ENCODE measurements at regions not wholly inside any gene's neighbourhood (a gene's known extent, or its start where the extent isn't known, plus 50 kb on each side); places are given as distances from the start of the nearest gene placed in this dataset.

DNA sequence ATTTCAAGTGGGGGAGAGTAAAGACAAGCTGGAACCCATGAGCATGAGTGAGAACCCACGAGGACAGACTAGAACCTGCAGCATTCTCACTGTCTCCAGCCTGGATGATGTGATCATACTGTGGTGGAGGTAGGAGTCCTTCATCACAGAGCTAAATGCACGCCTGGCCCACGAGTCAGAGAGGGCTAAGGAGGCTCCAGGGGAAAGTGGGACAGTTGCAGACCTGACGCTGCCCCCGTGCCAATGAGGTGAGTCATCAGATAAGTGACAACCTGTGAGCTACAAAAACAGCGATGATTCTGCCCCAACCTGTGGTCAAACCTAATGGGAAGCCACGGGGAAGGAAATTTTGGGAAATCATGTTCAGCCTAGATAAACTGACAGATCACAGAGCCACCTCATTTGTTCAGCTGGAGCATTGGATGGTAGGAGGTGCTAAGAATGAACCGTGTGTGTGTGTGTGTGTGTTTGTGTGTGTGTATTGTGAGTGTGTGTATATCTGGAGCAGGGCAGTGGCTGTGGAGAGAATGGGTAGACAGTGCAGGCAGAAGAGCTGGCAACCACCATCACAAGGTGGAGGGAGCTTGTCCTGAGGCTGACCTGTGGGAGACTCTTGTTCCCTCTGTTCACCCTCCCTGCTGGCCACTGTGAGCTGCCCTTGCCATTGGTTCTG, 131.8 kb downstream of the UTP18 start:
- Histone ChIP-seq H3K9me3 (no peaks in the 10 kb centered on the region), H3K36me3 (no peaks in the 10 kb centered on the region), H3K4me3 (no peak overlapping the region), H3K27me3 (peaks cover 0 to 7% (median 0%) of the 10 kb centered on the region in 3 donors), H3K27ac (no peak overlapping the region), H3K4me1 (no peaks in the 10 kb centered on the region)
- no peak for DNase-seq
- TF ChIP-seq, protein P1, sequence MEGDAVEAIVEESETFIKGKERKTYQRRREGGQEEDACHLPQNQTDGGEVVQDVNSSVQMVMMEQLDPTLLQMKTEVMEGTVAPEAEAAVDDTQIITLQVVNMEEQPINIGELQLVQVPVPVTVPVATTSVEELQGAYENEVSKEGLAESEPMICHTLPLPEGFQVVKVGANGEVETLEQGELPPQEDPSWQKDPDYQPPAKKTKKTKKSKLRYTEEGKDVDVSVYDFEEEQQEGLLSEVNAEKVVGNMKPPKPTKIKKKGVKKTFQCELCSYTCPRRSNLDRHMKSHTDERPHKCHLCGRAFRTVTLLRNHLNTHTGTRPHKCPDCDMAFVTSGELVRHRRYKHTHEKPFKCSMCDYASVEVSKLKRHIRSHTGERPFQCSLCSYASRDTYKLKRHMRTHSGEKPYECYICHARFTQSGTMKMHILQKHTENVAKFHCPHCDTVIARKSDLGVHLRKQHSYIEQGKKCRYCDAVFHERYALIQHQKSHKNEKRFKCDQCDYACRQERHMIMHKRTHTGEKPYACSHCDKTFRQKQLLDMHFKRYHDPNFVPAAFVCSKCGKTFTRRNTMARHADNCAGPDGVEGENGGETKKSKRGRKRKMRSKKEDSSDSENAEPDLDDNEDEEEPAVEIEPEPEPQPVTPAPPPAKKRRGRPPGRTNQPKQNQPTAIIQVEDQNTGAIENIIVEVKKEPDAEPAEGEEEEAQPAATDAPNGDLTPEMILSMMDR (IDR thresholded peaks at IDR 0.05 in 4 of 5, conservative IDR thresholded peaks at IDR 0.05 in 1 of 5): no peak
- no peak for TF ChIP-seq POLR2A (IDR thresholded peaks at IDR 0.05)
- in situ Hi-C loops (cut with MboI; ENCODE audit: low sequenced_read_pairs in 4 of 4): loop anchor here in 1 of 4 donors (25.0 kb wide), 1 partner anchor 95 kb away; no protein-coding TSS in a partner anchor
- no peak for ATAC-seq
- intact Hi-C loops (cut with DNase I; ENCODE audit: low total_unique reads): no loop called here

DNA sequence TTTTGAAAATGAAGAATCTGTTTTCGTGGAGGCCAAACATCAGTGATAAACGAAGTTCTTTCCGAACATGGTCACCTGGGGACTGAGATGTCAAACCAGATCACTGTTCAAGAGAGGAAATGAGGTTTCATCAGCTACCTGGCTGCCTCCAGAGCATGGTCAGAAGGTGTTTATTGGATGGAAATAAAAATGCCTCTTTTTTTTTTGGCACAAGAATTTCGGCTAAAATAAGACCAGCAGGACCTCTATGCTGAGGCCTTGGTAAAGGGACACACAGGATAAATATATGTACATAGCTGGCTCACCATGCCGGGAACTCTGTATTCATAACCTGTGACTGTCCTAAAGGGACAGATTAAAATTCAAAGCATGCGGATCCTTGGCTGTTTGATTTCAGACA, 135.3 kb downstream of the UTP18 start:
- Histone ChIP-seq H3K36me3 (no peaks in the 10 kb centered on the region), H3K27me3 (peaks cover 0 to 1% (median 0%) of the 10 kb centered on the region in 3 donors), H3K27ac (no peak overlapping the region), H3K4me1 (no peaks in the 10 kb centered on the region), H3K9me3 (no peaks in the 10 kb centered on the region), H3K4me3 (no peak overlapping the region)
- intact Hi-C loops (cut with DNase I; ENCODE audit: low total_unique reads) (no loop called here), in situ Hi-C loops (cut with MboI; ENCODE audit: low sequenced_read_pairs in 4 of 4) (loop anchor here in 1 of 4 donors (25.0 kb wide), 1 partner anchor 92 kb away; no protein-coding TSS in a partner anchor)
- ATAC-seq (no peak), DNase-seq (no peak)
- TF ChIP-seq, protein P1 (IDR thresholded peaks at IDR 0.05 in 4 of 5, conservative IDR thresholded peaks at IDR 0.05 in 1 of 5): no peak
- TF ChIP-seq POLR2A (IDR thresholded peaks at IDR 0.05): no peak

DNA sequence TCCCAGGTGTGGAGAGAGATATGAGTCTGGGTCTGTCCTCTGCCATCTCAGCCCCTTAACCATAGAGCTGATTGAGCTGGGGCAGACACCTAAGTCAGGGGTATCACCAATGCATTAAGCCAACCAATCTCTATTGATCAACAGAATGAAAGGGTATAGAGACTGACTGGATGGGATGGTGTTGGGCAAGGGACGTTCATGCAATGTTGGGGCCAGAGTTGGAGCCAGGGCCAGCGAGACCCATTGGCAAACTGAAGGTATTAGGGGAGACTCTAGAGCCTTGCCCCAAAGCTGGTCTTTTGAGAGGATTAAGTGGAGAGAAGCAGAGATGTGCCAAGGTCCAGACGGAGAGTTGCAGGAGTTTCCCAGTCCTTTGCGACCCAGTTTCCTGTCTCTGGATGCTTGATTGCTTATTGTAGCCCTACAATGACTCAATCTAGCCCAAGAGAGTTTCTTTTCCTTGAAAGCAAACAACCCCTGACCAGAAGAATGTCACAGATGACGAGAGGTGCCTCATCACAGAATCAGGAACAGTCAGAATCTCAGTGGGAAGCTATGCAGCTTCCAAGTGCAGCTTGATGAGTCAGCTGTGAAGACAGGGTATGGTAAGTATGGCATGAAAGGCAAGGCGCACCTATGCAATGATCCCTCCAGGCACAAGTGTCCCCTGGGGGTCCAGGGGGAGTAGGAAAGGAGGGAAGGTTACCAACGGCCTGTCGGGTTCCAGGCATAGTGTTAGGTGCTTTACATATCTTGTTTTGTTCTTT, 137.2 kb downstream of the UTP18 start:
- H3K27me3 ChIP-seq: no peaks in the 10 kb centered on the region
- no peak for DNase-seq
- intact Hi-C loops (cut with DNase I; ENCODE audit: low total_unique reads) (no loop called here), in situ Hi-C loops (cut with MboI; ENCODE audit: low sequenced_read_pairs in 4 of 4) (loop anchor here in 1 of 4 donors (25.0 kb wide), 1 partner anchor 90 kb away; no protein-coding TSS in a partner anchor)
- H3K4me1 ChIP-seq: no peaks in the 10 kb centered on the region
- no peaks in the 10 kb centered on the region for H3K36me3 ChIP-seq
- no peaks in the 10 kb centered on the region for H3K9me3 ChIP-seq
- ATAC-seq: no peak
- TF ChIP-seq, protein P1 (IDR thresholded peaks at IDR 0.05 in 4 of 5, conservative IDR thresholded peaks at IDR 0.05 in 1 of 5): no peak
- no peak for TF ChIP-seq POLR2A (IDR thresholded peaks at IDR 0.05)
- no peak overlapping the region for H3K27ac ChIP-seq
- no peak overlapping the region for H3K4me3 ChIP-seq

DNA sequence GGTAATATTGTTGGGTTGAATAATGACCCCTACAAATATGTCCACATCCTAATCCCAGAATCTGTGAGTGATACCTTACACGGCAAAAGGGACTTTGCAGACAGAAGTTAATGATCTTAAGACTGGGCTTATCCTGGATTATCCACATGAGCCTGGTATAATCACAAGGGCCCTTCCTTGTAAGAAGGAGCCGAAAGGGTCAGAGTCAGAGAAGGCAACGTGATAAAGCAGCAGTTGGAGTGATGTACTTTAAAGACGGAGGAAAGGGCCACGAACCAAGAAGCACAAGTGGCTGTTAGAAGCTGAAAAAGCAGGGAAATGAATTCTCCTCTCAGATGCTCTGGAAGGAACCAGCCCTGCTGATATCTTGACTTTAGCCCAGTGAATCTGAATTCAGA, 137.8 kb downstream of the UTP18 start:
- Histone ChIP-seq H3K4me1 (no peaks in the 10 kb centered on the region), H3K27me3 (no peaks in the 10 kb centered on the region), H3K4me3 (no peak overlapping the region), H3K27ac (no peak overlapping the region), H3K36me3 (no peaks in the 10 kb centered on the region), H3K9me3 (no peaks in the 10 kb centered on the region)
- TF ChIP-seq, protein P1 (IDR thresholded peaks at IDR 0.05 in 4 of 5, conservative IDR thresholded peaks at IDR 0.05 in 1 of 5): no peak
- no peak for TF ChIP-seq POLR2A (IDR thresholded peaks at IDR 0.05)
- intact Hi-C loops (cut with DNase I; ENCODE audit: low total_unique reads) (no loop called here), in situ Hi-C loops (cut with MboI; ENCODE audit: low sequenced_read_pairs in 4 of 4) (loop anchor here in 1 of 4 donors (25.0 kb wide), 1 partner anchor 89 kb away; no protein-coding TSS in a partner anchor)
- DNase-seq (no peak), ATAC-seq (no peak)
